ENCODE measurements at regions not wholly inside any gene's neighbourhood (a gene's known extent, or its start where the extent isn't known, plus 50 kb on each side); places are given as distances from the start of the nearest gene placed in this dataset.

DNA sequence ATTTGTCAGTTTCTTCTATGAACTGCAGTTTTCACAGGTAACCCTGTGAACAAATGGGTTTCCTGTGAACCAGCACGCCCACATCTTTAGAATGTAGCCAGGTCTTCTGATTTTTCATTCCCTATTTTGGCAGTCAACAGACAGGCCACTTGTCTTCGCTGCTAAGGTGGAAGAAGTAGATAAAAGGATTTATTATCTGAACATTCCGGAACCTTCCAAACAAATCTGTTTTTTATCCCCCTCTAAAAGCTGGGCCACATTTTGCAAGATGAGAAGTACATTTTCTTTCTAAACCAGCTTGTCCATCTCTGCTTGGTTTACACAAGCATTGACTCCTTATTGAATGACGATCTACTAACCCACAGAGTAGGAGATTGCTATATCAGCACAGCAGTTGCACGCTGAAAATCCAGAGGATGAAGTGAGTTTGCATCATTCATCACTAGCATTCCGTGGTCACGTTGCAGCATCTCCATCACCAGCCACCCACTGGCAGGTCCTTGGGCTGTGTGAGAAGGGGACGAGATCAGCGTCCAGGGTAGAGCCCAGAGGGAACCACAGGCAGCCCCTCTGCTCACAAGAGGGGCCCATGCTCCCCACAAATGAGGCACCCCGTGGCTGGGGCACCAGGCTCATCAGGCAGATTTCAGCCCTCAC lies 83.5 kb downstream of the TOMM20 start:
- H3K27ac ChIP-seq (ENCODE audit: control insufficient read depth, insufficient read depth, low read length) = no peak overlapping the region
- H3K79me2 ChIP-seq (ENCODE audit: control insufficient read depth, insufficient read depth, low read length) = no peaks in the 10 kb centered on the region
- no peaks in the 10 kb centered on the region for H3K9me3 ChIP-seq (ENCODE audit: control insufficient read depth, low read depth, low read length)
- H3K9ac ChIP-seq (ENCODE audit: control insufficient read depth, extremely low read depth, insufficient read depth, low read length) = no peak overlapping the region
- H3K4me3 ChIP-seq (ENCODE audit: control insufficient read depth in 2 of 3, extremely low read depth in 1 of 3, insufficient read depth in 2 of 3, low read depth in 1 of 3, low read length in 3 of 3) = no peak overlapping the region
- no peaks in the 10 kb centered on the region for H3K27me3 ChIP-seq (ENCODE audit: control insufficient read depth, extremely low read depth, insufficient read depth, low read length)
- TF ChIP-seq, protein P1, sequence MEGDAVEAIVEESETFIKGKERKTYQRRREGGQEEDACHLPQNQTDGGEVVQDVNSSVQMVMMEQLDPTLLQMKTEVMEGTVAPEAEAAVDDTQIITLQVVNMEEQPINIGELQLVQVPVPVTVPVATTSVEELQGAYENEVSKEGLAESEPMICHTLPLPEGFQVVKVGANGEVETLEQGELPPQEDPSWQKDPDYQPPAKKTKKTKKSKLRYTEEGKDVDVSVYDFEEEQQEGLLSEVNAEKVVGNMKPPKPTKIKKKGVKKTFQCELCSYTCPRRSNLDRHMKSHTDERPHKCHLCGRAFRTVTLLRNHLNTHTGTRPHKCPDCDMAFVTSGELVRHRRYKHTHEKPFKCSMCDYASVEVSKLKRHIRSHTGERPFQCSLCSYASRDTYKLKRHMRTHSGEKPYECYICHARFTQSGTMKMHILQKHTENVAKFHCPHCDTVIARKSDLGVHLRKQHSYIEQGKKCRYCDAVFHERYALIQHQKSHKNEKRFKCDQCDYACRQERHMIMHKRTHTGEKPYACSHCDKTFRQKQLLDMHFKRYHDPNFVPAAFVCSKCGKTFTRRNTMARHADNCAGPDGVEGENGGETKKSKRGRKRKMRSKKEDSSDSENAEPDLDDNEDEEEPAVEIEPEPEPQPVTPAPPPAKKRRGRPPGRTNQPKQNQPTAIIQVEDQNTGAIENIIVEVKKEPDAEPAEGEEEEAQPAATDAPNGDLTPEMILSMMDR (optimal IDR thresholded peaks at IDR 0.05 in 1 of 3, IDR thresholded peaks at IDR 0.05 in 1 of 3, conservative IDR thresholded peaks at IDR 0.05 in 1 of 3; ENCODE audit: extremely low read depth in 1 of 3, insufficient read depth in 2 of 3, low read length in 3 of 3) = no peak
- TF ChIP-seq EZH2 (IDR thresholded peaks at IDR 0.05; ENCODE audit: low read length) = no peak
- no peak overlapping the region for H3K4me2 ChIP-seq (ENCODE audit: control insufficient read depth, extremely low read depth, insufficient read depth, low read depth, low read length)
- FAIRE-seq (no peak), DNase-seq (ENCODE audit: low read depth, low spot score) (no peak)
- H4K20me1 ChIP-seq (ENCODE audit: control insufficient read depth, extremely low read depth, insufficient read depth, low read length) = no peaks in the 10 kb centered on the region
- dilution Hi-C loops (cut with MboI; ENCODE audit: extremely low pct_ligation_motif_present, low sequenced_read_pairs) = no loop called here
- H3K36me3 ChIP-seq (ENCODE audit: control insufficient read depth in 2 of 2, extremely low read depth in 1 of 2, insufficient read depth in 2 of 2, low read length in 2 of 2) = no peaks in the 10 kb centered on the region
- peaks cover 2% of the 10 kb centered on the region for H3K4me1 ChIP-seq (ENCODE audit: control insufficient read depth, extremely low read depth, insufficient read depth, low read length)
- H2AFZ ChIP-seq (ENCODE audit: control insufficient read depth, low read length) = no peak overlapping the region
- no peaks in the 10 kb centered on the region for H3K9me1 ChIP-seq (ENCODE audit: control insufficient read depth, extremely low read depth, insufficient read depth, low read length)

DNA sequence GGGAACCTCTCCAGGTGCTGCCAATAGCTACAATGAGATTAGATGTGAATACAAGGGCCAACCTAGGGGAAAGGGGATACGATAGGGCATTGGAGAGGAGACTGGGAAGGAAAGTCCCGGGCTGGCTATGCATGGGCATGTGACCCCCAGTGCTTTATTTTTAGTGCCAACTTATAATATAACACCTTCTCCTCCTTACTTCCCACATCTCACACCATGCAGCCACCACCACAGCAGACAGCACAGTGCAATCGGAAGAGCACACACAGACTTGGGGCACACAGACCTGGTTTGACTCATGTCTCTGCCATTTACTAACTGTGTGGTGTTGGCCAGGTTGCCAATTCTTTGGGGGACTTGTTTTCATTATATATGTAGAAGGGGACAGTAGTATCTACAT lies 85.4 kb downstream of the TOMM20 start:
- H3K9me3 ChIP-seq (ENCODE audit: control insufficient read depth, low read depth, low read length) = no peaks in the 10 kb centered on the region
- no peak overlapping the region for H3K4me3 ChIP-seq (ENCODE audit: control insufficient read depth in 2 of 3, extremely low read depth in 1 of 3, insufficient read depth in 2 of 3, low read depth in 1 of 3, low read length in 3 of 3)
- no peaks in the 10 kb centered on the region for H3K27me3 ChIP-seq (ENCODE audit: control insufficient read depth, extremely low read depth, insufficient read depth, low read length)
- H2AFZ ChIP-seq (ENCODE audit: control insufficient read depth, low read length) = no peak overlapping the region
- FAIRE-seq (no peak), DNase-seq (ENCODE audit: low read depth, low spot score) (no peak)
- no peak overlapping the region for H3K27ac ChIP-seq (ENCODE audit: control insufficient read depth, insufficient read depth, low read length)
- H3K36me3 ChIP-seq (ENCODE audit: control insufficient read depth in 2 of 2, extremely low read depth in 1 of 2, insufficient read depth in 2 of 2, low read length in 2 of 2) = no peaks in the 10 kb centered on the region
- H3K79me2 ChIP-seq (ENCODE audit: control insufficient read depth, insufficient read depth, low read length) = no peaks in the 10 kb centered on the region
- dilution Hi-C loops (cut with MboI; ENCODE audit: extremely low pct_ligation_motif_present, low sequenced_read_pairs) = no loop called here
- H3K4me2 ChIP-seq (ENCODE audit: control insufficient read depth, extremely low read depth, insufficient read depth, low read depth, low read length) = no peak overlapping the region
- no peaks in the 10 kb centered on the region for H4K20me1 ChIP-seq (ENCODE audit: control insufficient read depth, extremely low read depth, insufficient read depth, low read length)
- H3K4me1 ChIP-seq (ENCODE audit: control insufficient read depth, extremely low read depth, insufficient read depth, low read length) = peaks cover 2% of the 10 kb centered on the region
- no peaks in the 10 kb centered on the region for H3K9me1 ChIP-seq (ENCODE audit: control insufficient read depth, extremely low read depth, insufficient read depth, low read length)
- H3K9ac ChIP-seq (ENCODE audit: control insufficient read depth, extremely low read depth, insufficient read depth, low read length) = no peak overlapping the region
- TF ChIP-seq EZH2 (IDR thresholded peaks at IDR 0.05; ENCODE audit: low read length) = no peak
- TF ChIP-seq, protein P1 (optimal IDR thresholded peaks at IDR 0.05 in 1 of 3, IDR thresholded peaks at IDR 0.05 in 1 of 3, conservative IDR thresholded peaks at IDR 0.05 in 1 of 3; ENCODE audit: extremely low read depth in 1 of 3, insufficient read depth in 2 of 3, low read length in 3 of 3) = no peak
